ENCODE measurements at regions not wholly inside any gene's neighbourhood (a gene's known extent, or its start where the extent isn't known, plus 50 kb on each side); places are given as distances from the start of the nearest gene placed in this dataset.

DNA sequence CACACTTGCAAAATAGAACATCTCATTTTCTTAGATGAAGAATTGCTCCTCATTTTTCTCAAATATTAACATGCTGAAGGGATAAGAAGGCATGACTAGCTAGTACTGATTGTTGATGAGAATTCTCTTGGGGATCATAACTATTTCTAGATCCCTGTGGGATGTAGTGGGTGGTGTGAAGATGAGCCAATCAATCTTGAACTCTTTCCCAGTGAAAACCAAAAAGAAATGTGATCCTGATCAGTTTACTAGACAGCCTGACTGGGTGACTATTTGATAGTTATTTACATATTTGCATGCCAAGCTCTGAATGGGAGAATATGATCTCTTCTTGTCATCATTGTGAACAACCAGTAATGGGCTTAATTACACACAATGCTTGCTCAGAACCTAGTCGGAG is 63.7 kb downstream of the ZIC1 start:
- TF ChIP-seq EP300 (IDR thresholded peaks at IDR 0.05; ENCODE audit: borderline replicate concordance) = no peak
- no peak for TF ChIP-seq RAD21 (IDR thresholded peaks at IDR 0.05; ENCODE audit: low read depth)
- no peak for TF ChIP-seq EGR1 (IDR thresholded peaks at IDR 0.05)
- TF ChIP-seq NFIC (IDR thresholded peaks at IDR 0.05) = no peak
- TF ChIP-seq TAF1 (IDR thresholded peaks at IDR 0.05; ENCODE audit: low read depth) = no peak
- no peak for TF ChIP-seq TEAD4 (IDR thresholded peaks at IDR 0.05)
- TF ChIP-seq, protein P1, sequence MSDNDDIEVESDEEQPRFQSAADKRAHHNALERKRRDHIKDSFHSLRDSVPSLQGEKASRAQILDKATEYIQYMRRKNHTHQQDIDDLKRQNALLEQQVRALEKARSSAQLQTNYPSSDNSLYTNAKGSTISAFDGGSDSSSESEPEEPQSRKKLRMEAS (IDR thresholded peaks at IDR 0.05) = no peak
- no peak for TF ChIP-seq YY1 (IDR thresholded peaks at IDR 0.05; ENCODE audit: low read depth)
- TF ChIP-seq REST (IDR thresholded peaks at IDR 0.05; ENCODE audit: low read depth) = no peak
- no peak for TF ChIP-seq FOXM1 (IDR thresholded peaks at IDR 0.05; ENCODE audit: borderline replicate concordance, low read depth)
- no peak for TF ChIP-seq CEBPB (IDR thresholded peaks at IDR 0.05)
- TF ChIP-seq TCF12 (IDR thresholded peaks at IDR 0.05; ENCODE audit: low read depth) = no peak
